Natural killer cell (primary cell): ENCODE measurements at regions not wholly inside any gene's neighbourhood (a gene's known extent, or its start where the extent isn't known, plus 50 kb on each side); places are given as distances from the start of the nearest gene placed in this dataset.

Experiments used
- ATAC-seq, 3 donors: fragments of 150-1000 bp in 2 of 3; fragments of 200-7000 bp in 1 of 3; cut with Tn5 transposase; 1 replicate in 1 of 3; 2 replicates in 2 of 3; pipeline ENCODE4 v1.10.0; 2021; ENCODE audit warnings: mild to moderate bottlenecking in 2 of 3, moderate library complexity in 2 of 3
- DNase-seq, 2 donors: peaks; one replicate each; pipeline versions ENCODE4 v3.0.0 to v3.0.0-alpha.2; 2013 to 2021; ENCODE audit warnings: mixed read lengths in 1 of 2
- H3K27ac ChIP-seq: one replicate; pipeline ENCODE4 v1.5.1; 2013; ENCODE audit warnings: mild to moderate bottlenecking, low read length
- H3K27me3 ChIP-seq: one replicate; pipeline ENCODE4 v1.6.1; 2013; ENCODE audit warnings: low read length; ENCODE audit not compliant: control insufficient read depth, insufficient read depth
- H3K36me3 ChIP-seq: one replicate; pipeline ENCODE4 v1.6.1; 2013; ENCODE audit warnings: low read length; ENCODE audit not compliant: control insufficient read depth, insufficient read depth
- H3K4me1 ChIP-seq: one replicate; pipeline ENCODE4 v1.6.1; 2013; ENCODE audit warnings: low read length; ENCODE audit not compliant: control insufficient read depth, insufficient read depth
- H3K4me3 ChIP-seq: one replicate; pipeline ENCODE4 v1.5.1; 2013; ENCODE audit warnings: low read length
- H3K9me3 ChIP-seq: one replicate; pipeline ENCODE4 v1.6.1; 2013; ENCODE audit warnings: low read length; ENCODE audit not compliant: control insufficient read depth, insufficient read depth
- H3K27ac Mint-ChIP-seq, 2 donors: one replicate each; pipeline ENCODE4 v1.8.0; 2022; ENCODE audit warnings: mild to moderate bottlenecking in 2 of 2, mixed read lengths in 2 of 2, moderate library complexity in 1 of 2
- H3K27me3 Mint-ChIP-seq, 2 donors: one replicate each; pipeline ENCODE4 v1.8.0; 2022; ENCODE audit warnings: low read depth in 2 of 2, mixed read lengths in 2 of 2
- H3K36me3 Mint-ChIP-seq: one replicate; pipeline ENCODE4 v1.8.0; 2022; ENCODE audit warnings: mixed read lengths
- H3K4me1 Mint-ChIP-seq, 2 donors: one replicate each; pipeline ENCODE4 v1.8.0; 2022; ENCODE audit warnings: mixed read lengths in 2 of 2
- H3K4me3 Mint-ChIP-seq: one replicate; pipeline ENCODE4 v1.8.0; 2022; ENCODE audit warnings: mild to moderate bottlenecking, moderate library complexity, mixed read lengths
- H3K9me3 Mint-ChIP-seq, 2 donors: one replicate each; pipeline ENCODE4 v1.8.0; 2022; ENCODE audit warnings: mixed read lengths in 2 of 2
- WGBS: methylation state at CpG from one replicate; pipeline ENCODE4 v1.1.7; 2013; ENCODE audit warnings: missing lambda C conversion rate; ENCODE audit not compliant: insufficient coverage; 5-methylcytosine and 5-hydroxymethylcytosine counted together
- intact Hi-C: fragments of 100-400 bp; cut with micrococcal nuclease; formaldehyde crosslinking; loops from one replicate; pipeline ENCODE4 v1.14.2; 2022
- TF ChIP-seq, protein P1 (sequence below): fragments of 200-600 bp; IDR thresholded peaks from one replicate; pipeline ENCODE4 v1.8.0; 2022; ENCODE audit warnings: antibody characterized with exemption

- TF ChIP-seq, protein P1, sequence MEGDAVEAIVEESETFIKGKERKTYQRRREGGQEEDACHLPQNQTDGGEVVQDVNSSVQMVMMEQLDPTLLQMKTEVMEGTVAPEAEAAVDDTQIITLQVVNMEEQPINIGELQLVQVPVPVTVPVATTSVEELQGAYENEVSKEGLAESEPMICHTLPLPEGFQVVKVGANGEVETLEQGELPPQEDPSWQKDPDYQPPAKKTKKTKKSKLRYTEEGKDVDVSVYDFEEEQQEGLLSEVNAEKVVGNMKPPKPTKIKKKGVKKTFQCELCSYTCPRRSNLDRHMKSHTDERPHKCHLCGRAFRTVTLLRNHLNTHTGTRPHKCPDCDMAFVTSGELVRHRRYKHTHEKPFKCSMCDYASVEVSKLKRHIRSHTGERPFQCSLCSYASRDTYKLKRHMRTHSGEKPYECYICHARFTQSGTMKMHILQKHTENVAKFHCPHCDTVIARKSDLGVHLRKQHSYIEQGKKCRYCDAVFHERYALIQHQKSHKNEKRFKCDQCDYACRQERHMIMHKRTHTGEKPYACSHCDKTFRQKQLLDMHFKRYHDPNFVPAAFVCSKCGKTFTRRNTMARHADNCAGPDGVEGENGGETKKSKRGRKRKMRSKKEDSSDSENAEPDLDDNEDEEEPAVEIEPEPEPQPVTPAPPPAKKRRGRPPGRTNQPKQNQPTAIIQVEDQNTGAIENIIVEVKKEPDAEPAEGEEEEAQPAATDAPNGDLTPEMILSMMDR: no peak
- no peaks in the 10 kb centered on the region for H3K27me3 ChIP-seq
- no peaks in the 10 kb centered on the region for H3K36me3 ChIP-seq
- Mint-ChIP-seq H3K4me1 (no peaks in the 10 kb centered on the region), H3K9me3 (no peaks in the 10 kb centered on the region), H3K4me3 (no peak overlapping the region), H3K27me3 (peaks cover 11 to 25% of the 10 kb centered on the region in 2 donors), H3K27ac (no peak overlapping the region), H3K36me3 (no peaks in the 10 kb centered on the region)
- DNase-seq (no peak), ATAC-seq (no peak)
- intact Hi-C loops: no loop called here
- no peak overlapping the region for H3K4me3 ChIP-seq
- H3K27ac ChIP-seq: no peak overlapping the region
- no peaks in the 10 kb centered on the region for H3K4me1 ChIP-seq
- no peaks in the 10 kb centered on the region for H3K9me3 ChIP-seq
Measured at GRCh38 chr15:61314427-61314826, 85.3 kb upstream of the RORA start.

GRCh38 chr15:61309617-61310016 lies 80.5 kb upstream of the RORA start:
- TF ChIP-seq, protein P1: no peak
- H3K9me3 Mint-ChIP-seq: no peaks in the 10 kb centered on the region
- no peaks in the 10 kb centered on the region for H3K36me3 Mint-ChIP-seq
- H3K4me1 Mint-ChIP-seq: no peaks in the 10 kb centered on the region
- ATAC-seq (no peak), DNase-seq (no peak)
- Histone ChIP-seq H3K4me1 (no peaks in the 10 kb centered on the region), H3K36me3 (no peaks in the 10 kb centered on the region), H3K9me3 (no peaks in the 10 kb centered on the region), H3K4me3 (no peak overlapping the region), H3K27ac (no peak overlapping the region), H3K27me3 (no peaks in the 10 kb centered on the region)
- 94% methylated on average over 5 of the region's 5 CpGs for WGBS
- no peak overlapping the region for H3K4me3 Mint-ChIP-seq
- H3K27me3 Mint-ChIP-seq: peaks cover 17 to 23% of the 10 kb centered on the region in 2 donors
- no peak overlapping the region for H3K27ac Mint-ChIP-seq
- intact Hi-C loops: no loop called here

DNA sequence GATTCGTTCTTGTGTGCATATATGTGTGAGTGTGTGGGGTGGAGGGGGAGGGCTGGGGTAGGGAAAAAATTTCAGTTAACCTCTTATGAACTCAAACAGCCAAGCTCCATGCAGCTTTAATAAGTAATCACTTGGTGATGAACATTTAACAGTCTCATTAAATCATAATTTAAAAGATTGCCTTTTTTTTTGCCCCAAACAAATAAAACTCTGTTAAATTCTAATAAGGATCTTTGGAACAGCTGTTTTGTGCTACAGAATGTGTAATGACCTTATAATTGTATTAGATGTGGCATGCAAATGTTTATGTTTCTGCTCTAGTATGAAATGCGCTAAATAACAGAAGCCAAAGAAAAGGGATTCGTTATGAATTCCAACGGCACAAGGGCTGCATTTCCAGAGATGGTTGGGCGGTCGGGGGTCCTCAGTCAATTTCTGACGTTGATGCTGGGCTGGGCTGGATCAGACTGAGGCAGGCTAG lies 80.0 kb upstream of the RORA start:
- Histone ChIP-seq H3K4me1 (no peaks in the 10 kb centered on the region), H3K4me3 (no peak overlapping the region), H3K27me3 (no peaks in the 10 kb centered on the region), H3K36me3 (no peaks in the 10 kb centered on the region), H3K9me3 (no peaks in the 10 kb centered on the region), H3K27ac (no peak overlapping the region)
- Mint-ChIP-seq H3K9me3 (no peaks in the 10 kb centered on the region), H3K27me3 (peaks cover 18 to 26% of the 10 kb centered on the region in 2 donors), H3K4me1 (no peaks in the 10 kb centered on the region), H3K27ac (no peak overlapping the region), H3K4me3 (no peak overlapping the region), H3K36me3 (no peaks in the 10 kb centered on the region)
- ATAC-seq (no peak), DNase-seq (no peak)
- 73% methylated on average over 7 of the region's 7 CpGs for WGBS
- TF ChIP-seq, protein P1: no peak
- intact Hi-C loops: no loop called here

- no peak for DNase-seq
- H3K9me3 Mint-ChIP-seq: no peaks in the 10 kb centered on the region
- H3K36me3 ChIP-seq: no peaks in the 10 kb centered on the region
- H3K4me1 Mint-ChIP-seq: no peaks in the 10 kb centered on the region
- no peak for ATAC-seq
- H3K4me1 ChIP-seq: no peaks in the 10 kb centered on the region
- TF ChIP-seq, protein P1: no peak
- intact Hi-C loops: no loop called here
- H3K27ac ChIP-seq: no peak overlapping the region
- no peak overlapping the region for H3K4me3 ChIP-seq
- H3K27me3 ChIP-seq: no peaks in the 10 kb centered on the region
- peaks cover 18 to 26% of the 10 kb centered on the region in 2 donors for H3K27me3 Mint-ChIP-seq
- no peak overlapping the region for H3K27ac Mint-ChIP-seq
- H3K9me3 ChIP-seq: no peaks in the 10 kb centered on the region
- no CpG with 5 or more reads among the region's 2 CpGs for WGBS
- H3K4me3 Mint-ChIP-seq: no peak overlapping the region
- H3K36me3 Mint-ChIP-seq: no peaks in the 10 kb centered on the region
Measured at GRCh38 chr15:61308437-61308836, 79.3 kb upstream of the RORA start.
